AG20443 (cell line): ENCODE measurements at regions not wholly inside any gene's neighbourhood (a gene's known extent, or its start where the extent isn't known, plus 50 kb on each side); places are given as distances from the start of the nearest gene placed in this dataset.

Source experiments
- DNase-seq: peaks from one replicate; pipeline ENCODE4 v3.0.0; 2012; ENCODE audit warnings: low spot score, mixed read lengths

DNA sequence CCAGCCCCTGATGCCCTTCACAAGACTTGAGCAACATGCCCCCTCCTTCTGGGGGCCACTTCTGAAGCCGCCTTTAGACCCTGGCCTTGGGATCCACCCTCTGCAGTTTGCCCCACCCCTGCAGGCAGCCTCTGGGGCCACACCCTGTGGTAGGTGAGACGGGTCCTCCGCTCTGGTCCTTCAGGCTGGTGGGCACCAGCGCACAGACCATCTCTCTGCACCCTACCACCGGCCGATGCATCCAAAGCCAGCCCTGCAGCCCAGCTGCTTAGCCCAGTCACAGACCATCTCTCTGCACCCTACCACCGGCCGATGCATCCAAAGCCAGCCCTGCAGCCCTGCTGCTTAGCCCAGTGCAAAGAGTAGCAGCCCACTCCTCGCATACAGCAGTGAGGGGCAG lies 159.3 kb upstream of the ECI2 start:
- no peak for DNase-seq

DNA sequence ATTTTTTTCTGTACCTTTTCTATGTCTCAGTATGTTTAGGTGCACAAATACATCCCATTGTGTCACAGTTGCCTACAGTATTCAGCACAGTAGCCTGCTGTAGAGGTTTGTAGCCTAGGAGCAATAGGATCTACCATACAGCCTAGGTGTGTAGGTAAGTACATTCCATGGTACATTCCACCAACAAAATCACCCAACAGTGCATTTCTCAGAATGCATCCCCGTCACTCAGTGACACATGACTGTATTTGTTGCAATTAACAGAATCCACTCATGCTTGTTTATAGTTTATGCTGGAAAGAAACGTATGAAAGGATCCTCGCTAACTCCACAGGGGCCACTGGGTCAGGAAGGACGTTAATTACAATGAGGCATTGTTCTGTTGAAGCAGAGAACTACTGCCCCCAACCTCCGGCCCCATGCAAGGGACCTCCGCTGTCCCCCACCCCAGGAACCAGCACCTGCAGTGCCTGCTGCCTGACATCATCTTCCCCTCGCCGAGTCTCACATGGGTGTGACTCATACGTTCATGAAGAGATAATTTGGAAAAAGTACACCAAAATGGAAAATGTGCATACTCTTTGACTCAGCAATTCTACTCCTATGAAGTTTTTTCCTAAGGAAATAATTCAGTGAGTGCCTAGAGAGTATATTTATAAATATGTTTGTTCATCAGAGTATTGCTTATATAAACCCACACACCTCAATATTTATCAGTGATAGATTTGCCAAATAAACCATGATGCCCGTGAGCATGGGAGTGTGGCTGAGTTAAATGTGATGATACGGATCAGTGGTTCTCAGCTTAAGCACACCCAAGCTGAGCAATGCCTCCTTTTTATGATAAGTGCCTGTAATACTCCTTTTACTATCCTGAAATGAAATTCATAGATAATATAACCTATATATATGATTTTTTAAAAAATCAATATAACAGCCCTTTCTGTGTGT lies 156.4 kb upstream of the ECI2 start:
- DNase-seq = no peak

DNA sequence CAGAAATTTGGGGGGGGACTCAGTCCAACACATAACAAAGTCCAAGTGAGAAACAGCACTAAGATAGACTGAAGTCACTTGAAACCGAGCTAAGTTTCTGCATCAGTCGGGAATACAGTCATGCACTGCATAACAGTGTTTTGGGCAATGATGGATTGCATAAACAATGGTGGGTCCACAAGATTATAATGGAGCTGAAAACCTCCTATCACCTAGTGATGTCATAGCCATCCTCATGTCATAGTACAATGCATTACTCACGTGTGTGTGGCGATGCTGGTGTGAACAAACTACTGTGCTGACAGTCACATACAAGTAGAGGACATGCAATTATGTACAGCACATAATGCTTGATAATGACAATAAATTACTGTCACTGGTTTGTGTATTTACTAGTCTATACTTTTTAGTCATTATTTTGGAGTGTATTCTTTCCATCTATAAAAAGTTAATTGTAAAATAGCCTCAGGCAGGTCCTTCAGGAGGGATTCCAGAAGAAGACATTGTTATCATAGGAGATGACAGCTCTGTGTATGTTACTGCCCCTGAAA lies 154.5 kb upstream of the ECI2 start:
- DNase-seq = no peak

- DNase-seq = no peak
Measured at GRCh38 chr6:4287811-4288244, 152.5 kb upstream of the ECI2 start.

GRCh38 chr6:4287372-4287771 lies 152.0 kb upstream of the ECI2 start:
- no peak for DNase-seq

GRCh38 chr6:4282926-4283325 lies 147.6 kb upstream of the ECI2 start:
- DNase-seq = no peak

DNA sequence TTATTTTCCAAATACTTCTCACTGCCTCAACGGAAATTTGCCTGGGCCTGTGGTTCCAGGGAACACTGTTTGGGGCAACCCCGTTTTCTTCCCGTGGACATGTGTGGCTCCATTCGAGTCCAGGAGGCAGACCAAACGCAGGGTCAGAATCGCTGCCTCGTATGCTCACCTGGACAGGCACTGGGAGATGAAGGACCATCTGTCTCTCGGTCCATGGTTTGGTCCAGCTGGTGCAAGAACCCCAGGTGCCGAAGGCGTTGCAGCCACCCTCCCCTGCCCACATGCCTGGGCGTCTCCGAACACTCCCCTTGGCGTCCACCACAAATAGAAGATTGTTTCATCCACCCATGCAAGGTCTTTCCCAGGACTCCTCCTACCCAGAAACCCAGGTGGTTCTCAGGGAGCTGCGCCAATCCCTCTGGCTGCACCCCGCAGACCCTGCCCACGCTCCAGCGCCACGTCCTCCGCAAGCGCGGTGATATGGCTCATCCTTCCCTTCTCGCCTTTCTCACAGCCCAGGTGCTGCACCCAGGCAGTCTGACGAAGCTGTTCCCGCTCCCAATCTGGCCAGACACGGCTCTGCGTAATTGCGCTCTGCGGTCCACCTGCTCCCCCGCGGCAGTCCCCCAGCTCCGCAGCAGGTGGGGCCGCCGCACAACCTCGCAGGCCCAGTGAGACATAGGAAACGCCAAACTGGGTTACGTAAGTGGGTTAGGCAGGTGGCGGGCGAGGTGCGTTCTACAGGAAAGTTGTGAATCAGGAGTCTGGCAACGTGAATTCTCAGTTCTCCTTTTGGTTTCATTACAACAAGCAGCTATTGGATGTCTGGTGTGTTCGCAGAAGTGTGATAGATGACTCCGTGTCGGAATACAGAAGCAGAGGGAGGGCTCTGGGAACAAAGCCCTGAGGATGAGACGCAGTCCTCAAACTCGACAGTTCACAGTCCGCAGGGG lies 146.2 kb upstream of the ECI2 start:
- DNase-seq = no peak

DNA sequence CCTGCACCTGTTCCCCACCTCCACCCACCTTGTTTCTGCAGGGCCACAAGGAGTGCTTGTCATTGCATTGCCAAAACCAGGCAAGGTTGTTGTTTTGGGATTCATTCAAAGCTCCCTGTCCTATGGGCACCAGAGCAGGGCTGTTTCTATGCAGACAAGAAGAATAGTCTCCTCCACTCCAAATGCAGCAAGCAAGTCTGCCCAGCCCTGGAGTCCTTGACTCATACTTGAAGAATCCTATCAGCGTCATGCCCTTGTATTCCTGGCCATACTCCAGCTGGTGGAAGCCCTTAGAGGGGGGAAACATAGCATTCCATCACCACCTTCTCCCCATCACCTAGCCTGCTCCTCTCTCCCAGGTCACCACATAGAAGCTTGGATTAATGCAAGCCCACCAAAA lies 145.3 kb upstream of the ECI2 start:
- DNase-seq = peak; percentile 92

DNA sequence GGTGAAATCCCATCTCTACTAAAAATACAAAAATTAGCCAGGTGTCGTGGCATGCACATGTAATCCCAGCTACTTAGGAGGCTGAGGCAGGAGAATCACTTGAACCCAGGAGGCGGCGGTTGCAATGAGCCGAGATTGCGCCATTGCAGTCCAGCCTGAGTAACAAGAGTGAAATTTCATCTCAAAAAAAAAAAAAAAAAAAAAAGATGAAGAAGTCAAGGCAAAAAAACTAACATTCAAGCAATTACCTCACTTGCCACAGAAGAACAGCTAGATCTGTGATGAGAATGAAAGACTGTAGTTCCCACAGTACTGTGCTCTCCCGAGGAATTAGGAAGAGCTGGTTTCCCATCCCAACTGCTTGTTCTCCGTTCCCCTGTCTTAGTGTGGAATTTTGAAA lies 144.7 kb upstream of the ECI2 start:
- DNase-seq = no peak

GRCh38 chr6:4274382-4275082 lies 139.2 kb upstream of the ECI2 start:
- no peak for DNase-seq

DNA sequence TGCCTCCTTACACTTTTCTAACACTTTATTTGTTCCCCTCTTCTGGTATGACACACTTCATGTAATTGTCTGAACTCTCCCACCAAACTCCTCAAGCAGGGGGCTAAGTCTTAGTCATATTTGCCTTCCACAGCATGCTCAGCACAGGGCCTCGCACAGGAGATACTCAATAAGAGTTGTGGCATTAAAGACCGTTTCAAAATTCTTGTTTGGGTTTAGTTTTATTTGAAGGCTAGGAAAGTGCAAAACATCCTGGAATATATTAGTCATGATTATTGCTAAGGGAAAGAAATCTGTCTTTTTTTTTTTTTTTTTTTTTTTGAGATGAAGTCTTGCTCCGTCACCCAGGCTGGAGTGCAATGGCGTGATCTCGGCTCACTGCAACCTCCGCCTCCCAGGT lies 137.6 kb upstream of the ECI2 start:
- DNase-seq = no peak

DNA sequence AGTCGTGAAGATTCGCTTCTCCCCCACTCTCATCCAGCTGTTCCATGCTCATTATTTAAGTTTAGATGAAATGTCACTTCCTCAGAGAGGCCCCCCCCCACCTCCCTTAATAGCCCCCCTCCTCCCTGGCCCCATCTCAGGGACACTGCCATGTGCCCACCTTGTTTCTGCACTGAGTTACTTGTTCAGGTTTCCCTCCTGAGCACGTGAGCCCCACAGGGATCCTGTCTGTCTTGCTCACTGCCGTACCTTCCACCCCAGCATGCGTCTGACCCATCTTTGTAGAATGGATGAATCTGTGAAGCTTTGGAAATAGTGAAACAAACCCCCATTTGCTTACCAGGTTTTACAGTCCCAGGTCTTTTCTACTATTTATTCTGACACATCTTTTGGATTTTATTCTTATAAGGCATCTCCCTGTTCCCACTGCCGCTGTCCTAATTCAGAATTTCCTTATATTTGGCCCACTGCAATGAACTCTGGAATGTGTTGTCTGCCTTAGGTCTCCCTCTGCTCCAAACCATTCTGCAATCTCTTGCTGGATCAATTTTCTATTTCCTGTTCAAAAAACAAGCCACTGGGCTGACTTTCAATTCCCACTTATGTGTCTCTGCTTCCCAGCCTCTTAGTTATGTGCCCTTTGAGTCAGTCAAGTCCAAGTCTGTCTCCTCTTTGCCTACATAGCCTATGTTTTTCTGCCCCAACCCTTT lies 136.5 kb upstream of the ECI2 start:
- DNase-seq = no peak

DNA sequence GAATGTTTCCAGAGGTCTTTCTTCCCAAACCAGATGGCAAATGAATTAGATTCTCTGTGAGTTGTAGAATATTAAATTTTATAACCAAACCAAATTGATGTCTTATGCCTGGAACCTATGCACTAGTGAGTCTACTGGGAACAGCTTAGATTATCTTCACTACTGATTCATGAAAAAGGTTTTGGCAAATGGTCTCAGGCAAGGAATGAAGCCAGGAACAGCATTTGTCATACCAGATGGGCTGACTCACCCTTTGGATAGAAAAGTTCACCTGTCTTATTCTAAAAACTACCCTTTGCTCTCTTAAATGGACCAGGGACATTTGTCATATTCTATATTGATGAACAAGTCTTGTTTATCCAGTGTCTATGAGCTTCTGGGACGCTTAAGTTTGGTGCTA lies 135.4 kb upstream of the ECI2 start:
- DNase-seq = peak; percentile 51

- no peak for DNase-seq
Measured at GRCh38 chr6:4270001-4270400, 134.6 kb upstream of the ECI2 start.

- DNase-seq = no peak
Measured at GRCh38 chr6:4268171-4268570, 132.8 kb upstream of the ECI2 start.

GRCh38 chr6:4265740-4266139 lies 130.4 kb upstream of the ECI2 start:
- no peak for DNase-seq

DNA sequence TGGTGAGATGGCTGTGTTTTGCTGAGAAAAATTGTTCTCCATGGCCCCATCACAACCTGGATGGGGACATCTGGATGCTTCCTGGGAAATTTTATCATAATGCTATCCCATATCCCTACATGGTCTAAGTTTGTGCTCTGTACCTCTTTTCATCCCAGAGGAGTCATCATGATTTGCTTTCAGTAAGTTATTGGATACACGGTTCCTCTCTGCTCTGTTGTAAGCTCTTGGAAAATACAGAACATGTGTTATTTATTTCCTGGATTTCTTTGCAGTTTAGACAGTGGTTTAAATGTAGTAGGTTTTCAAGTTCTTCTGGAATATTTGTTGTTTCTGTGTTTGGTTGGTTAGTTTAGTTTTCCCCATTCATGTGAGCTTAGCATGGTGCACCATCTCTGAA lies 129.2 kb upstream of the ECI2 start:
- no peak for DNase-seq

- no peak for DNase-seq
Measured at GRCh38 chr6:4264081-4264480, 128.7 kb upstream of the ECI2 start.

- DNase-seq = no peak
Measured at GRCh38 chr6:4262526-4262925, 127.2 kb upstream of the ECI2 start.

DNA sequence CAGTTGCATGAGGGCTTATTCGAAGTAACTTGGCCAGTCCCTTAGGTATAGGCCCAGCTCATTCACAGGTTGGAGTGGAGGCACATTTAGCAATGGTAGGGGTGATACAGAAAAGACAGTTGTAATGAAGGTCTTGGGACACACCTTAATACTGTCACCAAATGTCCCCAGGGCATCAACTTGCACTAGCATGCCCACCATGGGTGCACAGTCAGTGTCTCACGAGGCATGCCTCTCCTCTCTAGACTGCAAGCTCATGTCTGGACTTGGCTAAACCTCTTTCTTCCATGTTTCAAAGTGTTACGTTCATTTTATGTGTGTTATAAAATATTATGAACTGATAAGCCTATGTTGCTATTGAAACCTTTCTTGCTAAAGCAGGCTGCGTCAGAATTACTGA lies 124.0 kb upstream of the ECI2 start:
- no peak for DNase-seq

- no peak for DNase-seq
Measured at GRCh38 chr6:4258733-4259132, 123.4 kb upstream of the ECI2 start.
